HG02798 (cell line): ENCODE measurements at regions not wholly inside any gene's neighbourhood (a gene's known extent, or its start where the extent isn't known, plus 50 kb on each side); places are given as distances from the start of the nearest gene placed in this dataset.
"Not testable (repeated sequence)": the region's sequence is repeated elsewhere in the genome, so short reads cannot be mapped to it uniquely, and the experiment has no call there.

Source experiments
- ATAC-seq: cut with Tn5 transposase; IDR thresholded peaks from one replicate; pipeline ENCODE4 v1.9.1; 2021; ENCODE audit warnings: mild to moderate bottlenecking; ENCODE audit not compliant: unreplicated experiment, poor library complexity

DNA sequence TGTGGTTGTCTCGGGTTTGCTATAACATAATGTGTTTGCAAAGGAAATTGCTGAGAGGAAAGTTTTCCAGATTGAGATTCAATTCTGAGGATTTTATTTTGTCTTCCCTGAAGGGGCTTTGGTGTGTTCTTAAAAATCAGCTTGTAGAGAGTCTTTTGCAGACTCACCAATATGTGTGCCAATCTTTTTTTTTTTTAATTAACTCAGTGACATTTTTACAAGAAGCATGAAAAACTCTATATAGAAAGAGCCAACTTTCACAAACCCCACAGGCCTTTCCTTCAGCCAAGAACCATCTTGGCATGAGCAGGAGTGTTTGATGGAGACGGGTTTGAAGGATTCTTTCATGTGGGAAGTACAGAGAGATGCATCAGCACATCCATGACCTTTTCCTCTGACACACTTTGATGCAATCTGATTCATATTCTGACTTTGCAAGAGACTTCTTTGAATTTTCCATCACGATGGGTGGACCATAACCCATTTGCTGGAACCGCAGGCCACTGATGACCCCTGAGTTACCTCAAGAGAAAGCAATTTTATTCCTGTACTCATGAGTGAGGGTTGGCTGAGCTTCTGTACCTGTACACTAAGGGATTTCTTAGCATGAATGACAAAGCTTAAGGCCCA lies 892.6 kb downstream of the XPNPEP1 start:
- no peak for ATAC-seq

GRCh38 chr10:109029870-109030269 lies 893.4 kb downstream of the XPNPEP1 start:
- peak; percentile 85 for ATAC-seq

DNA sequence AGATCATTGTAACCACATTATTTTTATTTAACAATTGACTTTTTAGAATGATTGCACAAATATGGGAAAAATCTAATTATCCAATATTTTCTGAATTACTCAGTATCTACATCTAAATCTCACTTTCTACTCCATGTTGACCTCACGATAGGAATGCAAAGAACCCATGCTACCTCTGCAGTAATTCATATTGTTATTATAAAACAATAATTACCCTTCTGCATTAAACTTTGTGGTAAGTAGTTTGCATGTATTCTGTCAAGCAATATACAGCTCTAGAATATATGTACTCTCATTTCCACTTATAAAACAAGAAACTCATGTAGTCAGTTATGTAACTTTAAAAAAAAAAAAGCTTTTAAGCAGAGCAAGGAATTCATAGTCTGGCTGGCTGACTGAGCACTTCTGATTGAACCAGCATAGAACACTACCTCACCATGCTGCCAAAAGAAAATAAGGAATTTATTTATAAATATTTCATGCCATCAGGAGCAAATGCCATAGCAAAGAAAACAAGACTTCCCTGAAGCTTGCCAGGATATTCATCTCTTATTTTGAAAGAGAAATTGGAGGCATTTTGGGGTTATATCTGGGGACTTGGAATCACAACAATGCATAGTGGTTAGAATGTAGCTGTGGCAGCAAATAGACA lies 895.7 kb downstream of the XPNPEP1 start:
- ATAC-seq: no peak

- no peak for ATAC-seq
These were observed 898.1 kb downstream of the XPNPEP1 start for GRCh38 chr10:109025172-109025571.

- ATAC-seq: no peak
These were observed 900.8 kb downstream of the XPNPEP1 start for GRCh38 chr10:109022417-109023049.

DNA sequence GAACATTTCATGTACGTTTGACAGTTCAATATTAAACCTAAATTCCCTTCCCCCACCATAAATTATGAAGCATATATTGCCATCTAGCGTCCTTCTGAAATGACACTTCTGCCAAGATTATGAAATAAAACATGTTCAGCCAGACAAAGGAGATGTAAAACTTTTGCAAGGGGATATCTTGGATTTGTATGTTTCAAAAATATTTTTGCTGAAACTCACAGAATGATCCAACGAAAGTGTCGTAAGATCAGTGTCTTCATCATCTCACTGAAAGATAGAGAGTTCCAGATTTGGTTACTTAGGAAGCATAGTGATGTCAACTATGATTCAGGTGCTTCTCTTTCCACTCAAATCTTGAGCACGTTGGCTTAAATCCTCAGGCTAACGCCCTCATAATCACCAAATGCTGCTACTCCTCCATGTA lies 904.3 kb downstream of the XPNPEP1 start:
- no peak for ATAC-seq

GRCh38 chr10:109007514-109007913 lies 915.8 kb downstream of the XPNPEP1 start:
- ATAC-seq: no peak

- no peak for ATAC-seq
These were observed 932.9 kb downstream of the XPNPEP1 start for GRCh38 chr10:108990441-108990840.

DNA sequence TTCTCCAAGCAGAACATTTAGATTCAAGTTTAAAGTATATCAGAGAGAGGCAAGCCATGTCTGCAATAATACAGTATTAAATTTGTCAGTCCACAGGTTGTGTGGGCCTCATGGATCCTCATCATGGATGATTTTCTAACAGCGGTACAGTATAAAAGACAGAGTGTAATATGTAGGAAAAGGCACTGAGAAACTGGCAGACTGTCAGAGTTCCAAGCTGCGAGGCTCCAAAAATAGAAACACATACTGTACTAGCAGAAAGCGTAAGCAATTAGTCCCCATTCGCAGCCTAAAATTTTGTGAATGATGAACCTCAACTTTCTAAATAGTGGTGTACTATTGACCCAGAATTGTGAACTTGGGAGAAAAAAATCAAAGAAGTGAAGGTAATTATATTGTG lies 933.3 kb downstream of the XPNPEP1 start:
- ATAC-seq: no peak

DNA sequence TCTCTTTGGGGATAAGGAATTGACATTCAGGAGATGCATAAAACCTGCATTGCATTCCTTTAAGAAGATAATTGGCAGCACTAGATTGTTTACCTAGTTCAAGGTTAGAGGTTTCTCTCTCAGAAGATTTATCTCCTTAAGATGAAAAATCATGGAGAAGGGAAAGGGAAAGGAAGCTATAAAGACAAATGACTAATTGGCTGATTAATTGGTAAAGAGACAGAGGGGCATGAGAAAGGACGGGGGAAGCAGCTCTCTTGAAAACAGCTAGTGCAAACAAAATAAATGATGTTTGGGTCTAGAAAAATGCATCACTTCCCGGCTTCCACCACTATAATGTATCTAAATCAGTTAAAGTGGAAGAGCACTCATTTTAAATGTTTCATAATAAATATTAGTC lies 941.2 kb downstream of the XPNPEP1 start:
- ATAC-seq: no peak

DNA sequence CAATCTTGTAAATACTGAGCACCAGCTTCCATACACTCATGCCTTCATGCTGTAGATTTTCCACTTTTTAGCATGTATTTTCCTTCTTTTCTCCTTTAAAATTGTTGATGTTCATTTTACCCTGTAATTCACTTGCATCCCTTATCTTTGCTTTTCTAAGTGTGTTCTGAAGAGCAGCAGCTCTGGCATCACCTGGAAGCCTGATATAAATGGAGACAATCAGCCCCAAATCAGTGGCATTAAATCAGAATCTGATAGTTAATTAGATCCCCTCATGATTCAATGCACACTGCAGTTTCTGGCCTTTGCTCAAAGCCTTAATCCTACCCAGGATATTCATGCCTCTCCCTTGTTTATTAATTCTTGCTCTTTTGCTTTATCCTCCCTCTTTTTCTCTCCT lies 942.4 kb downstream of the XPNPEP1 start:
- no peak for ATAC-seq

- ATAC-seq: no peak
These were observed 947.8 kb downstream of the XPNPEP1 start for GRCh38 chr10:108975459-108976058.

- ATAC-seq: no peak
These were observed 953.3 kb downstream of the XPNPEP1 start for GRCh38 chr10:108970016-108970415.

DNA sequence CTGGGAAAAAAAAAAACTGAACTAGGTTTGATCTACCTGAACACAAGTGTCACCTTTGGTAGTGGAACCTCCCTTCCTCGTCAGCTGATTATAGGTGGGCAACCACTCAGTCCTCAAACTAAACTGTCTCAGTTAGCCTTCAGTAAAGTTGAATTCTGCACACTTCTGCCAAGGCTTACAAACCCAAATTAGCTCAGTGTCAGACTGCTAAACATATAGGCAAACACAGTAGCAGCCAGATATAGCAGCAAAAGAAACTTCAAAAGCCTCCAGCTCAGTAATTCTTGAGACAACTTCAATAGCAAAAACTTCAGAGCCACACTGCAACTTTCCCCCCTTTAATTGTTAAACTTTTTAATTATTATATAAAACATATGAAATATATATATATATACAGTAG lies 956.9 kb downstream of the XPNPEP1 start:
- ATAC-seq: no peak

DNA sequence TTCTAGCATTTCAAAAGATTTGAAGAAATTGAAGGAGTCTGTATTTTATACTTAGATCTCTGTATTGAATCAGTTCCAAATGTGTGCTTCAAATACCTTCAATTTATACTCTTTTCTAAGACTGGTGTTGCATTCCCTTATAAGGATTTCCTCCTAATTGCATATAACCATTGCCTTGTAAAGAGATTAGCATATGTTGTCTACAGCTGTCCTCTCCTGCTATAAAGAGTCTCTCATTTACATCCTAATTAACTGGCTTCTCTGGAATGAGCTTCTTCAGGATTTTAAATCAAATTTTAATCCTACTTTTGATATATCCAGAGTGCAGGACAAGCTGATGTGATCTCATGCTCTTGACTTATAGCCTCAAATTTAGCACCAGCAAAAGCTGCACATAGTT lies 957.3 kb downstream of the XPNPEP1 start:
- no peak for ATAC-seq

DNA sequence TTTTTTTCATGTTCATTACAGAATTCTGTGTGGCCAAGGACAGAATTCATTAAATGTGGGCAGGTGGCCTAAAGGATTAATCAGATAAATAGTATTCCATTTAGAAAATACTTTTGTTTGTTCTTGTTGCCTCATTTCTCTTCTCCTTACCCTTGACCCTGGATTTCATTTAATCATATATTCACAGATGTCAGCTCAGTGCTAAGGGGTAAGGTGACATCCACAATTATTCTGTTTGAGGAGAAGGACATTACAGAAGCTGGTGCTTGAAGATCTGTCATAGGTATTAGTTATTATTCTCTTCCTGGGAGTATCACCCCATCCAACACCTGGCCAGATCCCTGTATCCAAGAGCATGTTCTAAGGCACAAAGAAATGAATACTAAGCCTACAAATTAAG lies 961.1 kb downstream of the XPNPEP1 start:
- no peak for ATAC-seq

DNA sequence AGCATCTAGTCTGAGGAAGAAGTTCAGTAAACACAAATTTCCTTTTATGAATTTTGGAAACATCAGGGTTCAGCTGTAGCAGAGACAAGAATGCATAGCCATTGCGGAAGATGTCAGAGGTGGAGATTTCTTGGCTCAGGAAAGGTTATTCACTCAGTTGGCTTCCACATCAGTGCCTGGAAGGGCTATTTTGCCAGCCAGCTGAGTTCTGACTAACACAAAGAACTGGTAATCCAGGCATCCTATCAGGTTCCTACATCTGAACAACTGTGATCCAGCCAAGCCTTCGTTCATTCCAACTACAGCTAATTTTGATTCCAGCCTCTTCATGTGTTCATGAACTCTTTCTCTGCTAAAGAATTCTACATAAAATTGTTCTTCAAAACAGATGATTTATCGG lies 965.6 kb downstream of the XPNPEP1 start:
- ATAC-seq: no peak

- ATAC-seq: no peak
These were observed 967.2 kb downstream of the XPNPEP1 start for GRCh38 chr10:108956149-108956548.

DNA sequence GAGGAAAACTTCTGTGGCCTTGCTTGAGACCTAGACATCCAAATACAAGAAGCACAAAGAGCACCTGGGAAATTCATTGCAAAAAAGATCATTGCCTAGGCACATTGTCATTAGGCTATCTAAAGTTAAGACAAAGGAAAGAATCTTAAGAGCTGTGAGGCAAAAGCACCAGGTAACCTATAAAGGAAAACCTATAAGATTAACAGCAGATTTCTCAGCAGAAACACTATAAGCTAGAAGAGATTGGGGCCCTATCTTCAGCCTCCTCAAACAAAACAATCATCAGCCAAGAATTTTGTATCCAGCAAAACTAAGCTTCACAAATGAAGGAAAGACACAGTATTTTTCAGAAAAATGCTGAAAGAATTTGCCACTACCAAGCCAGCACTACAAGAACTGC lies 1003.3 kb downstream of the XPNPEP1 start:
- ATAC-seq: not testable (repeated sequence)

GRCh38 chr10:108913300-108913699 lies 1010.0 kb downstream of the XPNPEP1 start:
- no peak for ATAC-seq

GRCh38 chr10:108911814-108912541 lies 1011.3 kb downstream of the XPNPEP1 start:
- peak; percentile 72 for ATAC-seq
